Spinal cord (tissue), 9 donors: ENCODE measurements at regions not wholly inside any gene's neighbourhood (a gene's known extent, or its start where the extent isn't known, plus 50 kb on each side); places are given as distances from the start of the nearest gene placed in this dataset.

Experiments used
- DNase-seq, 6 donors: peaks; one replicate each; pipeline versions ENCODE4 v3.0.0 to v3.0.0-alpha.2; 2013 to 2015; ENCODE audit warnings: low spot score in 6 of 6, low read depth in 4 of 6
- H3K27ac ChIP-seq: one replicate; pipeline ENCODE4 v1.5.1; 2013; ENCODE audit warnings: low read depth, low read length, control low read depth
- H3K27me3 ChIP-seq: one replicate; pipeline ENCODE4 v1.6.1; 2013; ENCODE audit warnings: low read length; ENCODE audit not compliant: control insufficient read depth, insufficient read depth
- H3K36me3 ChIP-seq: one replicate; pipeline ENCODE4 v1.6.1; 2013; ENCODE audit warnings: low read length; ENCODE audit not compliant: control insufficient read depth, insufficient read depth
- H3K4me1 ChIP-seq: one replicate; pipeline ENCODE4 v1.6.1; 2013; ENCODE audit warnings: low read length; ENCODE audit not compliant: control insufficient read depth, insufficient read depth
- H3K4me3 ChIP-seq: one replicate; pipeline ENCODE4 v1.5.1; 2013; ENCODE audit warnings: low read depth, low read length, control low read depth
- H3K9me3 ChIP-seq: one replicate; pipeline ENCODE4 v1.6.1; 2013; ENCODE audit warnings: low read length; ENCODE audit not compliant: control insufficient read depth, insufficient read depth
- WGBS: methylation state at CpG from one replicate; pipeline ENCODE4 v1.1.5; 2013; ENCODE audit warnings: missing lambda C conversion rate; ENCODE audit not compliant: insufficient coverage; 5-methylcytosine and 5-hydroxymethylcytosine counted together
- donor health status: healthy.

GRCh38 chr5:107092695-107093094 is 578.0 kb downstream of the EFNA5 start:
- Histone ChIP-seq H3K4me1 (no peaks in the 10 kb centered on the region), H3K4me3 (no peak overlapping the region), H3K36me3 (no peaks in the 10 kb centered on the region), H3K27ac (no peak overlapping the region), H3K9me3 (peaks cover 1% of the 10 kb centered on the region), H3K27me3 (no peaks in the 10 kb centered on the region)
- no peak for DNase-seq

GRCh38 chr5:107090506-107090905 is 580.2 kb downstream of the EFNA5 start:
- no peak overlapping the region for H3K27ac ChIP-seq
- no peaks in the 10 kb centered on the region for H3K36me3 ChIP-seq
- H3K27me3 ChIP-seq, result no peaks in the 10 kb centered on the region
- DNase-seq, result peak in 2 of 6 donors; percentile 32 to 46
- H3K9me3 ChIP-seq, result peaks cover 1% of the 10 kb centered on the region
- no peaks in the 10 kb centered on the region for H3K4me1 ChIP-seq
- no peak overlapping the region for H3K4me3 ChIP-seq

- no peak for DNase-seq
- Histone ChIP-seq H3K27me3 (no peaks in the 10 kb centered on the region), H3K36me3 (no peaks in the 10 kb centered on the region), H3K9me3 (peaks cover 1% of the 10 kb centered on the region), H3K4me3 (no peak overlapping the region), H3K27ac (no peak overlapping the region), H3K4me1 (no peaks in the 10 kb centered on the region)
- no CpG with 5 or more reads among the region's 1 CpG for WGBS
Measured at GRCh38 chr5:107088907-107089306, 581.8 kb downstream of the EFNA5 start.

- no peak overlapping the region for H3K4me3 ChIP-seq
- no peaks in the 10 kb centered on the region for H3K27me3 ChIP-seq
- 83% methylated on average over 1 of the region's 1 CpG for WGBS
- no peaks in the 10 kb centered on the region for H3K4me1 ChIP-seq
- no peaks in the 10 kb centered on the region for H3K9me3 ChIP-seq
- no peak overlapping the region for H3K27ac ChIP-seq
- no peaks in the 10 kb centered on the region for H3K36me3 ChIP-seq
- DNase-seq, result no peak
Measured at GRCh38 chr5:107085572-107085971, 585.2 kb downstream of the EFNA5 start.

GRCh38 chr5:107074996-107075395 is 595.7 kb downstream of the EFNA5 start:
- no peak for DNase-seq
- Histone ChIP-seq H3K27me3 (no peaks in the 10 kb centered on the region), H3K9me3 (peaks cover 5% of the 10 kb centered on the region), H3K4me1 (no peaks in the 10 kb centered on the region), H3K4me3 (no peak overlapping the region), H3K36me3 (no peaks in the 10 kb centered on the region), H3K27ac (no peak overlapping the region)
- no CpG with 5 or more reads among the region's 1 CpG for WGBS

- Histone ChIP-seq H3K36me3 (no peaks in the 10 kb centered on the region), H3K27ac (no peak overlapping the region), H3K27me3 (no peaks in the 10 kb centered on the region), H3K4me1 (no peaks in the 10 kb centered on the region), H3K9me3 (peaks cover 5% of the 10 kb centered on the region), H3K4me3 (no peak overlapping the region)
- no peak for DNase-seq
- no CpG with 5 or more reads among the region's 1 CpG for WGBS
Measured at GRCh38 chr5:107072967-107073366, 597.8 kb downstream of the EFNA5 start.

- H3K27ac ChIP-seq, result no peak overlapping the region
- no peak for DNase-seq
- no peaks in the 10 kb centered on the region for H3K27me3 ChIP-seq
- H3K36me3 ChIP-seq, result no peaks in the 10 kb centered on the region
- no peak overlapping the region for H3K4me3 ChIP-seq
- no peaks in the 10 kb centered on the region for H3K4me1 ChIP-seq
- H3K9me3 ChIP-seq, result peaks cover 5% of the 10 kb centered on the region
Measured at GRCh38 chr5:107072440-107072839, 598.3 kb downstream of the EFNA5 start.

GRCh38 chr5:107068782-107069181 is 602.0 kb downstream of the EFNA5 start:
- H3K36me3 ChIP-seq, result no peaks in the 10 kb centered on the region
- peaks cover 5% of the 10 kb centered on the region for H3K9me3 ChIP-seq
- H3K27ac ChIP-seq, result no peak overlapping the region
- no peaks in the 10 kb centered on the region for H3K27me3 ChIP-seq
- DNase-seq, result peak in 1 of 6 donors; percentile 31
- H3K4me1 ChIP-seq, result no peaks in the 10 kb centered on the region
- H3K4me3 ChIP-seq, result no peak overlapping the region
- WGBS, result no CpG with 5 or more reads among the region's 1 CpG

- no peaks in the 10 kb centered on the region for H3K36me3 ChIP-seq
- DNase-seq, result peak; percentile 7 to 59 (median 18)
- no peaks in the 10 kb centered on the region for H3K4me1 ChIP-seq
- H3K9me3 ChIP-seq, result peaks cover 5% of the 10 kb centered on the region
- H3K27me3 ChIP-seq, result no peaks in the 10 kb centered on the region
- H3K4me3 ChIP-seq, result no peak overlapping the region
- H3K27ac ChIP-seq, result no peak overlapping the region
- 0% methylated on average over 1 of the region's 4 CpGs for WGBS
Measured at GRCh38 chr5:107067395-107067794, 603.3 kb downstream of the EFNA5 start.

GRCh38 chr5:107063511-107063910 is 607.2 kb downstream of the EFNA5 start:
- DNase-seq, result no peak
- H3K27ac ChIP-seq, result no peak overlapping the region
- no peaks in the 10 kb centered on the region for H3K27me3 ChIP-seq
- no peaks in the 10 kb centered on the region for H3K36me3 ChIP-seq
- H3K9me3 ChIP-seq, result no peaks in the 10 kb centered on the region
- no peaks in the 10 kb centered on the region for H3K4me1 ChIP-seq
- no peak overlapping the region for H3K4me3 ChIP-seq

- H3K4me1 ChIP-seq, result no peaks in the 10 kb centered on the region
- H3K9me3 ChIP-seq, result no peaks in the 10 kb centered on the region
- no peaks in the 10 kb centered on the region for H3K27me3 ChIP-seq
- no peak overlapping the region for H3K27ac ChIP-seq
- H3K36me3 ChIP-seq, result no peaks in the 10 kb centered on the region
- WGBS, result 86% methylated on average over 1 of the region's 3 CpGs
- H3K4me3 ChIP-seq, result no peak overlapping the region
- DNase-seq, result peak in 1 of 6 donors; percentile 2
Measured at GRCh38 chr5:107058803-107059202, 611.9 kb downstream of the EFNA5 start.
